Lung (tissue), 11 donors: ENCODE measurements at regions not wholly inside any gene's neighbourhood (a gene's known extent, or its start where the extent isn't known, plus 50 kb on each side); places are given as distances from the start of the nearest gene placed in this dataset.
"Not testable (repeated sequence)": the region's sequence is repeated elsewhere in the genome, so short reads cannot be mapped to it uniquely, and the experiment has no call there.

Experiments used
- ATAC-seq: fragments of 200-7000 bp; cut with Tn5 transposase; one replicate; pipeline ENCODE4 v1.9.1; 2020; ENCODE audit warnings: moderate number of reproducible peaks; ENCODE audit not compliant: insufficient read depth, low FRiP score
- DNase-seq, 3 donors: peaks; one replicate each; pipeline ENCODE4 v3.0.0-alpha.2; 2013 to 2017
- H3K27ac ChIP-seq, 2 donors: one replicate each; pipeline ENCODE4 v1.5.1; 2013; ENCODE audit warnings: mild to moderate bottlenecking in 2 of 2, moderate library complexity in 2 of 2, control low read depth in 1 of 2, inconsistent platforms in 1 of 2, low read depth in 1 of 2, low read length in 1 of 2
- H3K27me3 ChIP-seq, 3 donors: one replicate each; pipeline ENCODE4 v1.5.1; 2013; ENCODE audit warnings: low read length in 2 of 3; ENCODE audit not compliant: control insufficient read depth in 3 of 3, insufficient read depth in 3 of 3
- H3K36me3 ChIP-seq, 4 donors: one replicate each; pipeline ENCODE4 v1.5.1; 2013; ENCODE audit warnings: low read length in 4 of 4, mild to moderate bottlenecking in 1 of 4, moderate library complexity in 1 of 4; ENCODE audit not compliant: control insufficient read depth in 4 of 4, insufficient read depth in 4 of 4
- H3K4me1 ChIP-seq, 5 donors: one replicate each; pipeline ENCODE4 v1.5.1; 2013; ENCODE audit warnings: low read length in 5 of 5, mild to moderate bottlenecking in 2 of 5, moderate library complexity in 1 of 5; ENCODE audit not compliant: control insufficient read depth in 5 of 5, insufficient read depth in 5 of 5
- H3K4me3 ChIP-seq: one replicate; pipeline ENCODE4 v1.5.1; 2013; ENCODE audit warnings: mild to moderate bottlenecking, control low read depth, moderate library complexity
- H3K9ac ChIP-seq, 2 donors: one replicate each; pipeline ENCODE4 v1.5.1; 2013; ENCODE audit warnings: low read length in 2 of 2, control low read depth in 1 of 2; ENCODE audit not compliant: insufficient read depth in 1 of 2
- H3K9me3 ChIP-seq, 4 donors: one replicate each; pipeline ENCODE4 v1.5.1; 2013; ENCODE audit warnings: low read length in 3 of 4, mild to moderate bottlenecking in 1 of 4, moderate library complexity in 1 of 4; ENCODE audit not compliant: control insufficient read depth in 4 of 4, insufficient read depth in 3 of 4
- CTCF ChIP-seq: IDR thresholded peaks from 2 replicates; pipeline ENCODE4 v1.5.1; 2012; ENCODE audit warnings: mild to moderate bottlenecking; ENCODE audit errors: control extremely low read depth, extremely low read depth
- WGBS, 2 donors: extraction: QIAGEN DNeasy Blood & Tissue Kit; methylation state at CpG; one replicate each; pipeline ENCODE4 v1.1.7; 2013; 5-methylcytosine and 5-hydroxymethylcytosine counted together
- donor health status: control.
- donor health status: control.
- donor health status: Bipolar disorder and iron deficiency.
- donor health status: healthy.
- donor health status: DM: yes; HTN: yes; CAD: no.

GRCh38 chr2:234249873-234250272, 199.4 kb downstream of the SPP2 start:
- no peaks in the 10 kb centered on the region for H3K27me3 ChIP-seq
- no peak overlapping the region for H3K27ac ChIP-seq
- peaks cover 0 to 2% (median 0%) of the 10 kb centered on the region in 4 donors for H3K9me3 ChIP-seq
- TF ChIP-seq CTCF = no peak
- H3K36me3 ChIP-seq = no peaks in the 10 kb centered on the region
- ATAC-seq (no peak), DNase-seq (no peak)
- 83 to 85% methylated on average over 5 of the region's 5 CpGs for WGBS, 2 donors
- H3K4me1 ChIP-seq = peaks cover 0 to 13% (median 4%) of the 10 kb centered on the region in 5 donors
- H3K4me3 ChIP-seq = no peak overlapping the region
- H3K9ac ChIP-seq = no peak overlapping the region

- ATAC-seq = no peak
- 83 to 87% methylated on average over 5 of the region's 5 CpGs for WGBS, 2 donors
- no peaks in the 10 kb centered on the region for H3K36me3 ChIP-seq
- TF ChIP-seq CTCF = no peak
- H3K9me3 ChIP-seq = peaks cover 0 to 2% (median 0%) of the 10 kb centered on the region in 4 donors
- no peak overlapping the region for H3K9ac ChIP-seq
- H3K27me3 ChIP-seq = no peaks in the 10 kb centered on the region
- peak in 2 of 3 donors; percentile 70 to 83 for DNase-seq
- peaks cover 0 to 13% (median 4%) of the 10 kb centered on the region in 5 donors for H3K4me1 ChIP-seq
- H3K4me3 ChIP-seq = no peak overlapping the region
- no peak overlapping the region for H3K27ac ChIP-seq
Measured at GRCh38 chr2:234249034-234249735, 198.7 kb downstream of the SPP2 start.

GRCh38 chr2:234248213-234248710, 197.8 kb downstream of the SPP2 start:
- peaks cover 0 to 13% (median 8%) of the 10 kb centered on the region in 5 donors for H3K4me1 ChIP-seq
- not testable (repeated sequence) for H3K27me3 ChIP-seq, ATAC-seq, H3K27ac ChIP-seq, H3K9me3 ChIP-seq, H3K4me3 ChIP-seq, H3K36me3 ChIP-seq, DNase-seq, H3K9ac ChIP-seq
- WGBS, 2 donors = 95% methylated on average over 10 of the region's 10 CpGs

- no peaks in the 10 kb centered on the region for H3K36me3 ChIP-seq
- H3K9me3 ChIP-seq = peaks cover 0 to 2% (median 0%) of the 10 kb centered on the region in 4 donors
- DNase-seq = no peak
- ATAC-seq = no peak
- no peak overlapping the region for H3K4me3 ChIP-seq
- WGBS, 2 donors = 96 to 97% methylated on average over 32 to 42 of the region's 42 CpGs
- no peaks in the 10 kb centered on the region for H3K27me3 ChIP-seq
- no peak overlapping the region for H3K27ac ChIP-seq
- no peak overlapping the region for H3K9ac ChIP-seq
- H3K4me1 ChIP-seq = peaks cover 0 to 13% (median 8%) of the 10 kb centered on the region in 5 donors
- no peak for TF ChIP-seq CTCF
Measured at GRCh38 chr2:234247453-234248180, 197.1 kb downstream of the SPP2 start.
